T-helper 2 cell (primary cell): ENCODE measurements at regions not wholly inside any gene's neighbourhood (a gene's known extent, or its start where the extent isn't known, plus 50 kb on each side); places are given as distances from the start of the nearest gene placed in this dataset.
"Not testable (repeated sequence)": the region's sequence is repeated elsewhere in the genome, so short reads cannot be mapped to it uniquely, and the experiment has no call there.

ENCODE experiments used
- DNase-seq, 5 experiments: peaks; one replicate each; pipeline versions ENCODE4 v3.0.0 to v3.0.0-alpha.2; 2012 to 2022

DNA sequence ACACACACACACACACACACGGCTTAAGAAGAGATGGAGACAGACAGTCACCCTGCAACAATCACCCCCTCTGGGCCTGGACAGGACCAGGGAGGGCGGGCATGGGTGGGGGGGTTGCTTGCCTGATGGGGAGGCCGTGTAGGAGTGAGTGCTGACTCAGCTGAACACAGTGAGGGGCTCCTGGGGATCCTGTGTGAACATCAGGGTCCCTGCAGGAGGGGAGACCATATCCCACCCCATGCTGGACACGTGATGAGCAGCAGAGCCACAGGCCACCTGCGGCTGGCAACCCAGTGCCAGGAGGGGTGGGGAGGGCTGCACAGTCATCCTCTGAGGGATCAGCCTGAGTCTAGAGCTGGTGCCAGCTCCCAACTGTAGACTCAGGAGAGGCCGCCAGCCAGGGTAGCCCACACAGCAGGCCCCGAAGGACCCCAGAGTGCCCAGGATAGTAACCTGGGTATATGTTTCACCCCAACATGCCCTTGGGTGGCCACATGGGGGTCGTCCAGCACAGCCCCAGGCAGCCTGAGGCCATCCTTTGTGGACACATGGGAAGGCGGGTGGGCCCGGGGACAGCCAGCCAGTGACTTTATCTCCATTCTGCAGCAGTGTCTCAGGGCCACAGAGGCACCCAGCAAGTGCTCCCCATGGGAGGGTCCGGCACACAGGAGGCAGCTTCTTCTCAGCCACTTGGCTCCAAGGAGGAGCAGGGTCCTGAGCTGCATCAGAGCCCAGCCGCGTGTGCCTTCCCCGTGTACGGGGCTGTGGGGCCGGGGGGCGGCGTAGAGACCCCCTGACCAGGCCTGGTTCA lies 73.7 kb upstream of the SFSWAP start:
- DNase-seq = no peak

GRCh38 chr12:131637986-131638385 lies 72.9 kb upstream of the SFSWAP start:
- DNase-seq = no peak

DNA sequence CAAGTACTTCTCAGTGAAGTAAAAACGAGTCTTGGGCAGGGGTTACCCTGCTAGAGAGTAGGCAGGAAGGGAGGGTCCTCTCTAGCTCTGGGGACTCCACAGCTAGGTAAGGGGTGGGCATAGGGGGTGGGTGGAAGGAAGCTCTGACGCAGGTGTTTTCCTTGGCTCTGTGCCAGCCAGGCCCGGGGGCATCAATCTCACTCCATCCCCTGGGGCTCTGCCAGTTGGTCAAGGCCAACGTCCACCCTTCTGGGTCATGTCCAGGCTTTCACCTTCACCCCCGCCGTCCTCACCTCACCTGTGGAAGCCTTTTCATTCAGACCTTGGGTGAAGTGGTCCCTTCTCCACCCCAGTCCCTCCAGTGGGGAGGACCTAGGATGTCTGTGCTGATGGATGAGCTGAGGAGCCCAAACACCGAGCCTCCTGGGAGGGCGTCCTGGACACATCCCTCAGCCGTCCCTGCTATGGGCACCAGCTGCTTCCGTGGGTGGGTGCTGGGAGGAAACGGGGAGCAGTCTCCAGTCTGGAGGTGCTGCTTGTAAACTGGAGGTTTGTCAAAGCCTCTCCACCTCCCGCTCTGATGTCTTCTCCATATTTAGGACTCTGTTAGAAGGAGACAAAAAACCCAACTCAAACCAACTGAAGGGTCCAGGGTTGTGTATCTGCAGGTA lies 71.5 kb upstream of the SFSWAP start:
- no peak for DNase-seq

DNA sequence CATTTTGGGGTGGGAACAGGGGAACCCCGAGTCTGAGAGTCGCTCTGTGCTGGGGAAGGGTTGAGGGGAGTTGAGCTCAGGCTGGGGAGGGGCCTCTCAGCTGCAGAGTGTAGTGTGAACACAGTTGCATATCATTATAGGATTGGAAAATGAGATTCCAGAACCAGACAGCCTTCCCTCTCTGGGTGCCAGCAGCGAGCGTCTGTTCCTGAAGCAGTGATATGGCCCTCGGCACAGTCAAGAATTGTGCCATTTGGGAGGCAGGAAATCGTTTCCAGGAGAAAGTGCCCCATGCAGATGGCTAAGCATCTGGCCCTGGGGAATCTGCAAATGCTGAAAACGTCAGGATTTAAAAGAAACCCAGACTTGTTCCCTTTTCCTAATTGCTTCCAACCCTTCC lies 70.4 kb upstream of the SFSWAP start:
- DNase-seq = no peak

DNA sequence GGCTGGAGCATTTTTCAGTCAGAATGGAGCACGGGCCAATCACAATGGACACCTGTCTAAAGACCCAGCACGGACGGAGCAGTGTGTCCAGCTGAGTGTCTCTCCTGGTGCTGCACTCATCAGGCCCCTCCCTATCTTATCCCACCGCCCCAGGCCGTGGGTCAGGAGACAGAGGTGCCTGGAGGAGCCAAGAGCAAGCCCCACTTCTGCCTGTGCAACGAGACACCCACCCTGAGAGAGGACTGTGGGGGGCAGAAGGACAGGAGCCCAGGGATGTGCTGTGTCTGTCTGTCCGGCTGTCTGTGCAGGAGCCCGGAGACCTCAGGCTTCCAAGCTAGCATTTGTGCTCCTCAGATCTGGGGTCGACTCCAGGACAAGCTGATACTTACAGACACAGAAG lies 69.6 kb upstream of the SFSWAP start:
- no peak for DNase-seq

DNA sequence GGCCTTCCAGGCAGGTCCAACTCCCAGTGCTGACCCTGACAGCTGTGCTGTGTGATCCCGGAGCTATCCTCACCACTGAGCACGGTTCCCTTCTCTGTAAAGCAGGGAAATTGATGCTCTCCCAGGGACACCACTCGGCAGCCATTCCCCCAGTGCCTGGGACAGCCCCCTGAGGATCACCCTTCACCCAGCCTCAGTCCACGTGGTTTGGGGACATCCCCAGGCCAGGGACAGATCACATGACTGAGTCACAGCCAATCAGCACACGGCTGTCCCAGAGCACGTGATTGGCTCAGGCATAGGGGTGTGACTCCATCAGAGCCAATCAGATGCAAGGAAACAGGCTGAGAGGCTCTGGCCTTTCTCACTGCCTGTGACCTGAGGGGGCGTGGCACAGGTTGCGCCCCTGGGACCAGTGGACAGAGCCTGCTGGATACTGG lies 68.8 kb upstream of the SFSWAP start:
- no peak for DNase-seq

DNA sequence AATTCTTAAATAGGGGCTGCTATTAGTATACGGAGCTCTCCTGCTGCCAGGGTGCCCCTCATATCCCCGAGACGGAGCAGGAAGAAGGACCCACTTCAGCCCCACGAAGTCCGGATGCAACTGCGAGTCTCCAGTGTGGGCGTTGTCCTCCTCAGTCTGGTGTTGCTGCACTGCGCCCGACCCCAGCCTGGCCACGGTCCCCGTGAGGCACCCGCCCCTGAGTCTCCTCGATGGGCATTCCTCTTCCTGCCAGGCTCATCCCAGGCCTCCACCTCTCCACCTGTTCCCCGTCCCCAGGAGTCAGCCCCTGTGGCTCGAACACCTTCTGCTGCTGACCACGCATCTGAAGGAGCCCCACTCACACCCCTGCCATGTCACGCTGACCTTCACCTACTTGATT lies 68.1 kb upstream of the SFSWAP start:
- DNase-seq = no peak

GRCh38 chr12:131643631-131644452 lies 67.0 kb upstream of the SFSWAP start:
- no peak for DNase-seq

DNA sequence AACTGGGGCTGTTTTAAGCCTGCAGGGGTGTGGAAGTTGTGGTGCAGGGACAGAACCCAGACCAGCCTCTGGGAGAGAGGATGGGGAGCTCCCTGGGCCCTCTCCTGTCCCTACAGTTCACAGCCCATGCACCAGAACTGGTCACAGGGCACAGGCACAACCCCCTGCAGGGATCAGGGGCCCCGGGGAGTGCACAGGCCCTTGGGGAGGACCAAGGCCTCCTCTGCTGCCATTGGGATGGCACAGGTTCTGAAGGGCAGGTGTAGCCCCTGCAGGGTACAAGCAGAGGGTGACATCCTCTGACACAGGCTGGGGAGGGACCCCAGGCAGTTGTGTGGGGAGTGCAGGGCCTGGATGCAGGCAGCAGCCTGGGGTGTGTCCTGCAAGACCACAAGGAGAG lies 66.4 kb upstream of the SFSWAP start:
- no peak for DNase-seq

DNA sequence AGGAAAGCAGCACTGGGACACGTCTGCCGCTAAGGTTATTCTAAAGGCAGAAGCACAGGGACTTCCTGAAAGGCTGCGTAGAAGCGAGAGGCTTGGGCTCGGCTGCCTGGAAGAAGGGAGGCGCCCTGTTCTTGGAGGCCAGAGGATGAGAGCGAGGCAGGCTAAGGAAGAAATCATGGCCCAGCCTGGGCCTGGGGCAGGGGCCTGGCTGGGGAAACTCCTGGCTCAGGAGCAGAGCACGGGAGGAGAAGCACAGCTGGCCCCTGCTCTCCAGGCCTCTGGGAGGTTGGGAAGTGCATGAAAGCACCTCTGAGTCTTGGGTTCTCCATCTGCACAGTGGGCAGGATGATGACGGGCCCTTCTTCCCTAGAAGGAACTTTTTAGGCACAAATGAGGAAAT lies 66.0 kb upstream of the SFSWAP start:
- not testable (repeated sequence) for DNase-seq

GRCh38 chr12:131645557-131645956 lies 65.3 kb upstream of the SFSWAP start:
- DNase-seq = not testable (repeated sequence)

DNA sequence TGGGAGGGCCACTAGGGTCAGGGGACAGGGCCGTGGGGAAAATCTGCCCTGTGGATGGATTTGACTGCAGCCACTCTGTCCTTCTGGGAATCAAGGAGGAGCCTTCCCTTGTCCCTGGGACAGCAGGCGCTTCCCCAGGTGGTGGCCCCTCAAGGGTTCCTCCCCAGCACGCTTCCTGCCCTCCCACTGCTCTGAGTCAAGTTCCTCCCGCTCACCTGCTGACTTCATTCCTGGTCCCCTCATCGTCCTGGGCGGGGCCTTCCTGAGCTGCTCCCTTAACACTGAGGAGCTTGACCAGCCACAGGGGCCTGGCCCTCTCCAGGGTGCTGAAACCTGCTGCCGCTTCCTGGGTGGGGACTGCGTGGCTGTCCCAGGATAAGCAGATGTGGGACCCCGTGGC lies 64.4 kb upstream of the SFSWAP start:
- DNase-seq = not testable (repeated sequence)

DNA sequence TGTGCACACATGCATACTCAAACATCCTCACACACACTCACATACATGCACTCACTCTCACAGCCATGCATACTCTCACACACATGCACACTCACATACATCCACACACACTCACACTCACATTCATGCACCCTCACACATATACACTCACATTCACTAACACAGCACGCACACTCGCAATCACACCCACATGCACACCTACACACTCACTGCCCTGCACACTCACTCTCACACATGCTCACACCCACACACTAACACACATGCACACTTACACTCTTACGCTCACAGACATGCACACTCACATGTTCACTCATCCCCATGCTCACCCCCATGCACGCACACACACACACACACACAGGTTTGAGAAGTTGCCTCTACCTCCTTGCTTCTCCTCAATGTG lies 63.2 kb upstream of the SFSWAP start:
- DNase-seq = no peak

- not testable (repeated sequence) for DNase-seq
These were observed 55.3 kb upstream of the SFSWAP start for GRCh38 chr12:131655469-131656174.

GRCh38 chr12:131656796-131657195 lies 54.1 kb upstream of the SFSWAP start:
- DNase-seq = not testable (repeated sequence)

DNA sequence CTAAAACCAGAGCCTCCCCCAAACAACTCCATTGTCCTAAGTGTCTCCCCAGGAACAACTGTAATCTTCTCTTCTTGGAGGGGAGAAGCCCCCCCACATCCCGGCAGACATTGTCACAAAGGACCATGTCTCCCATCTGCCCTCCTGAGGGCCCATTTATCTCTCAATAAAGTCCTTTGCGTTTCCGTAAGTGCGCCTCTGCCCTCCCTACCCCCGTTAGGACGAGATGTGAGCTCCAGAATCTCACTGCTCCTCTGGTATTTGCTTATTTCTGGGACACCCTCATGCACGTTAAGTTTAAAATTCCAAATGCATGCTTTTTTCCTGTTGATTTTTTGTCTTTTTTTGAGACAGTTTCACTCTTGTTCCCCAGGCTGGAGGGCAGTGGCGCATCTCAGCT lies 52.3 kb upstream of the SFSWAP start:
- not testable (repeated sequence) for DNase-seq

GRCh38 chr12:131659484-131659883 lies 51.4 kb upstream of the SFSWAP start:
- not testable (repeated sequence) for DNase-seq

- DNase-seq = not testable (repeated sequence)
These were observed 50.9 kb upstream of the SFSWAP start for GRCh38 chr12:131659976-131660375.

GRCh38 chr12:131660401-131660800 lies 50.5 kb upstream of the SFSWAP start:
- not testable (repeated sequence) for DNase-seq
